Activated naive CD8-positive, alpha-beta T cell treated with anti-CD3 and anti-CD28 coated beads, Interleukin-2, amount 50 U/mL, for 16 hours (primary cell): ENCODE measurements at regions not wholly inside any gene's neighbourhood (a gene's known extent, or its start where the extent isn't known, plus 50 kb on each side); places are given as distances from the start of the nearest gene placed in this dataset.

Experiments
- DNase-seq: peaks from one replicate; pipeline ENCODE4 v3.0.0-alpha.2; 2020; ENCODE audit warnings: low read depth, low spot score

DNA sequence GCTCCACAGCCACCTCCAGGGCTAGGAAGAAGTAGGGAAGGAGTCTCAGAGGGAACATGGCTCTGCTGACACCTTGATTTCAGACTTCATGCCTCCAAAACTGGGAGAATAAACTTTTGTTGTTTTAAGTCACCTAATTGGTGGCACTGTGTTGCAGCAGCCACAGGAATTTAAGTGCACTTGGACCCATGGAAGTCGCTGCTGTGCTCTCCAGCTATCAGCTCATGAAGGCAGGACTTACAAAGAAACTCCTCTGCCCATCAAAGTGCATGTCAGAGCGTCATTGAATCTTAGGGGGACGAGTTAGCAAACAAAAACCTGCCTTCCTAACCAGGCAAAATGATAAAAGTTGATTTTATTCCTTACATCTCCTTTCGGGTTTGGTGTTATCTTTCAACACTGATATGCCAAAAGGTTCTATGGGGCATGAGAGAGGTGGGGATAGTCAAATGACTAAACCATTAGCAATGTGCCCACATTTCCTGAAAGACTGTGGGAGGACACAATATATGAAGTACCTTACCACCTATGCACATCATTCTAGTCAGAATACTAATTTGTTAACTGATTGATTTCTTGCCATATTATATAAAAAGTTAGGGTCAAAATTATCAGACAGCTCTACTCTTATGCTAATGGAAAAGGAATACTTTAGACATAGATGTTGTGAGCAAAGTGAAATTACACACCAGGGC is 235.8 kb upstream of the TNP1 start:
- no peak for DNase-seq

DNA sequence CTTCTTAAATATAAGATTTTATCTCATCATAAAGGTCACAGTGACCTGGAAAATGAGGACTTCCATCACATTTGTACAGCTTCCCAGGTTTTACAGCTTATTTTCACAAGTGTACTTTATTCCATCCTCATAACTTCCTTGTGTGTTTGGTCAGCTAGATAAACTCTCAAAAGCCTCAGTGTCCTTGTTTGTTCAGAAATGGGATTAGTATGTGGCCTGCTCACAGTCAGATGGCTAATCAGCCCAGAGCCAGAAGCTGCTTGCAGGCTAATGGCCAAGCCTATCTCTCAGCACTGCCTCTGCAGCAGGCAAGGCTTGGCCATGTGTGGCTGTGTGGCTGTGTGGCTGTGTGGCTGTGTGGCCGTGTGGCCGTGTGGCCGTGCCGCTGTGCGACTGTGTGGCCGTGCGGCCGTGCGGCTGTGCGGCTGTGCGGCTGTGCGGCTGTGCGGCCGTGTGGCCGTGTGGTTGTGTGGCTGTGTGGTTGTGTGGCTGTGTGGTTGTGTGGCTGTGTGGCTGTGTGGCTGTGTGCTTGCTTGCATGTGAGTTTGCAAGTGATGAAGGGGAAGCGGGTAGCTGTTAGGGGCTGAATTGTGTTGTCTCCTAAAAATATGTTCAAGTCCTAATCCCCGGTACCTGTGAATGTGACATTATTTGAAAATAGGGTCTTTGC is 233.0 kb upstream of the TNP1 start:
- DNase-seq: no peak

GRCh38 chr2:217091531-217091930 is 231.7 kb upstream of the TNP1 start:
- DNase-seq: no peak

DNA sequence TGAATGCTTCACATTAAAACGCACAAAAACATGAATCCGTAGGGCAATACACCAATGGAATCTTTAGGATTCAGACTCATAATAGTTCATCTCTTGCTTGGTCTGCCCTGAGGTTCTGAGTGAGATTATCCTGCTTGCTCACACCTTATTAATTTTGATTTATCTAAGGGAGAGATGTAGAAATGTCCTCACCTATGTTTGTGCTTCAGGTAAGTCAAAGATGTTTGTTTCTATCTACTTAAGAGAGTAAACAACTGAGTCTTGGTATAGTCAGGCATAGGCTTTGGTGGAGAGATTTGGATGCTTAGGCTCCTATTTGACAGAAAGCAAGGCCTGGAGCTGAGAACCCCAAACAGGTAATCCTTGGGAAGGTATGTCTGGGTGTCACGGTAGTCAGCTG is 231.0 kb upstream of the TNP1 start:
- DNase-seq: no peak

DNA sequence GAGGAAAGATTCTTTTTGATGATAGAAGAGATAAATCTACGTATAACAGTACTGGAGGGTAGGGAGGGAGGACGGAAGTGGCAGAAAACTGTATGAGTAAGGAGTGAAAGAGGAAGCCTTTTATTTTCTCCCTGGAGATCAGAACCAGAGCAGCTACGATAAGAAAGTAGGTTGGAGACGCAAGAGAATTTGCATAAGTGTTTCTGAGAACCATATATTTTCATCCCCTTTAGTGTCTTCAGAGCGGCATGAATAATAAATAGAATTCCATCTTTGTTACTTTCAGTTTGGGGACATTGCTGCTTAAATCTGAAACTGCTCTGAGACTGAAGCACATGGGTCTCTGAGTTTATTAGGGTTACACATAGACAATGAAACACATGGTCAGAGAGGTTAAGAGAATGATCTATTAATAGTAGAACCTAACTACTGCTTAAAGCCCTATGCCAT is 230.2 kb upstream of the TNP1 start:
- no peak for DNase-seq

DNA sequence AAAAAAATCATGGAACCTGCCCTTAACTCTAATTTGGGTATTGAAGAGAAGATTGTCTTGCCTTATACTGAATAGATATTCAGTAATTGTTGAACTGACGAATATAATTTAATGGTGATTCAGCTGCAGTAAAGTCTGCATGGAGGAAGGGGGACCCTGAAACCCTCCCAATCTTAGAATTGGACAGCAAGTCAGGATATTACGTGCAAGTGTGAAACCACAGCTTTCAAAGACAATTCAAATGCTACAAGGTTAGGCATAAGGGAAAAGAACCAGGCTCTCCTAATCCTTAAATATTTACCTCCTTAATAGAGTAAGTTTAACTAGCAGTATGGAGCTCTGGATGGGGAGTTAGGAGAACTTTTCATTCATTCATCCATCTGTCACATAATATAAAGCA is 226.9 kb upstream of the TNP1 start:
- no peak for DNase-seq

- DNase-seq: no peak
These were observed 226.2 kb upstream of the TNP1 start for GRCh38 chr2:217086038-217086522.

DNA sequence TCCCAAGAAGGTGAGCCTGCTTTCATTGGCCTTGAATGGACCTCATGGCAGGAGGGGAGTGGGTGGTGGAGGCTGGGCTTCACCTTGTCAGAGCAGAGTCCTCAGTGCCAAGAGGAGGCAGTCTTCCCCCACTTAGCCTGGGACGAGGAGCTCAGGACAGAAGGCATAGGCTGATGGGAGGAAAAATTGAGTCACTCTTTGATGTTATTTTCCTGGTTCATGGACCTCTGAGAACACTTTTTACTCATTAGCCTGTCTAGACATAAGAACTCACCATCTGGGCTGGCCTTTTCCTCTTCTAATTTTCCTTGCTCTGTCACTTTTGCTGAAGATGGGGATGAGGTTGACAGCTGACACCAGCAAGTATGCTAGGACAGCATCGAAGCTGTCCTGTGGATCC is 225.7 kb upstream of the TNP1 start:
- DNase-seq: no peak

GRCh38 chr2:217081799-217082198 is 221.9 kb upstream of the TNP1 start:
- DNase-seq: no peak

GRCh38 chr2:217079165-217079564 is 219.3 kb upstream of the TNP1 start:
- DNase-seq: no peak

DNA sequence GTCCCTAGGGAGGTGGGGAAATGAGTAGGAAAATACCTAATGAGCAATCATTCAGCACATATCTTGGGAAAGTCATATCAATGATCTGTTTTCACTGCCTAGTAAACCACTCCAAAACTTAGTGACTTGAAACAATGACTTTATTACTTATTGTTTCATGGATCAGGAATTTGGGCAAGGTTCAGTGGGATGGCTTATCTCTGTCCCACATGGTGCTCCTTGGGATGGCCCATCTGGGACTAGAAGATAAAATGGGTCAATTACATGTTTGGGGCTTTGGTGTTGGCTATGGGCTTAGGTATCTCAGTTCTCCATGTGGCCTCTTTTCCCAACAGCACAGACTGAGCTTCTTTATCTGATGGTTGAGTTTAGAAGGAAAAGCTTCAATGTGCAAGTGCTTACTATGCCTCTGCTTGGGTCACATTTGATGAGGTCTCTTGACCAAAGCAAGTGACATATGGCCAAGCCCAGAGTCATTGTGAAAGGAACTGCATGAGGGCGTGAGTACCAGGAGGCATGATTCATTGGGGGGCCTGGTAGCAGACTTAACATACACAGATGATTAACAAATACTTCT is 218.1 kb upstream of the TNP1 start:
- no peak for DNase-seq

DNA sequence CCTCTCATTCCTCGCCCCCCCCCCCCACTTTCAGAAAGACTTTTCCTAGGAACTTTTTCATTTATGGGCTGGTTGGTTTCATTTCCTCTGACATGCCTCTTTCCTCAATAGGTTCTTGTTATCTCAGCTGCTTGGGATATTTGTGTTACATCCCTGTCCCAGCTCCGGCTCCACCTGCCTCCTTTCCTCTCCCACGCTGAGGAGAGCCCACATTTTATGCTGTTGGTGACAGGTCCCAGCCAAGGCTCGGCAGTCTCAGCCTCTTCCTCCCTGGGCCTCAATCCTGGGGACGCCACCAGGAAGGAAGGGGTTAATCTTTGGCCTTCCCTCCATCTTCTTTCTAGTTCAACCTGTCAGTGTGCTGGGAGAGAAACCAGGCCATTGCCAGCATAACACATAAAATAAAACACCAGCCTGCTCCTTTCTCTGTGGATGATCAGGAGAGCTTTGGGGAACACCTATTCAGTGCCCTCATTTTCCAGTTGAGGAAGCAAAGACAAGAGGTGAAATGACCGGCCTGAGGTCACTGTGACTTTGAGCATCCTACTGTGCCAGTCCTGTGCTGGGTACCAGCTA is 216.9 kb upstream of the TNP1 start:
- DNase-seq: no peak

GRCh38 chr2:217076058-217076435 is 216.2 kb upstream of the TNP1 start:
- DNase-seq: no peak

GRCh38 chr2:217075268-217076057 is 215.6 kb upstream of the TNP1 start:
- no peak for DNase-seq

DNA sequence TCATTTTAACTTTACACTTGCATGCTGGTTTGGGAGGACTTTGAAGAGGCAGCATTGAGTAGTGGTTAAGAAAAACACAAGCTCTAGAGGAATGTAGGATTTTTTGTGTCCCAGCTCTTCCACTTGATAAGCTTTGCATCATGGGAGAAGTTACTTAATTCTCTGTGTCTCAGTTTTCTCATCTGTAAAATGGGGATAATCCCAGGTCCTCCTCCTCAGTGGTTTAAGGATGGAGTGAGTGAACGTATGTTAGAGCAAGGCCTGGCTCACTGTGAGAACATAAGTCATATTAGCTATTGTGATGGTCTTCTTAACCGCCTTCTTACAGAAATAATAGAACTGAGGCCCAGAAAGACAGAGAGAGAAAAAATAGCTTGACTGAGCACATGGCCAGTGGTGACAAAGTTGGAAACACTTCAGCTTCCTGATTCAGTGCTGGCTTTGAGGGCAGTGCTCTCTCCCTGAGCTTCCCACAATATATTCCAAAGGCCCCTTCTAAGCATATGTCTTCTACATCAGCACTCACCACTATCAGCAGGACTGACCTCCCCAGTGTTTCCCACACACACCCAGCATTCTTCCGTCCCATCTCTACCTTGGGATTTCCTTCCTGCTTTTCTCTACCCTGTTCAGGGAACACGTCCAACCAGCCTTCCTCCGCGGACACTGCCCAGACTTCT is 214.9 kb upstream of the TNP1 start:
- no peak for DNase-seq

GRCh38 chr2:217071416-217071815 is 211.6 kb upstream of the TNP1 start:
- no peak for DNase-seq

DNA sequence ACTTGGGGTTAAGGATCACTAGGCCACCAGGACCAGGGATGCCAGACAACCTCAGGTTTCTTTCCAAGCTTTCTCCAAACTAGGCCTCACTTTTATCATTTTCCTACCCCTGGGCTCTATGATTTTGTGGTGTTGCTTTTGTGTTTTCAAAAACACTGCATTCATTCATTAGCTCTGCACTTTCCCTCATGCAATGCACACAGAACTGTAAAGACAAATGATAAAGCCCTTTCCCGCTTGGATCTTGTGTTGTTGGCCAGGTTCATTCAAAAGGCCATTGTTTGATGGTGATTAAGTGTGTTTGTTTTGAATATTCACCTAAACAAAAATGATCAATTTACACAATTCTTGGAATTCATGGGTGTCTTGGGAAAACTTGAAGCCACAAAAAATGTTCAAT is 210.7 kb upstream of the TNP1 start:
- DNase-seq: no peak

- DNase-seq: no peak
These were observed 210.2 kb upstream of the TNP1 start for GRCh38 chr2:217070043-217070430.

DNA sequence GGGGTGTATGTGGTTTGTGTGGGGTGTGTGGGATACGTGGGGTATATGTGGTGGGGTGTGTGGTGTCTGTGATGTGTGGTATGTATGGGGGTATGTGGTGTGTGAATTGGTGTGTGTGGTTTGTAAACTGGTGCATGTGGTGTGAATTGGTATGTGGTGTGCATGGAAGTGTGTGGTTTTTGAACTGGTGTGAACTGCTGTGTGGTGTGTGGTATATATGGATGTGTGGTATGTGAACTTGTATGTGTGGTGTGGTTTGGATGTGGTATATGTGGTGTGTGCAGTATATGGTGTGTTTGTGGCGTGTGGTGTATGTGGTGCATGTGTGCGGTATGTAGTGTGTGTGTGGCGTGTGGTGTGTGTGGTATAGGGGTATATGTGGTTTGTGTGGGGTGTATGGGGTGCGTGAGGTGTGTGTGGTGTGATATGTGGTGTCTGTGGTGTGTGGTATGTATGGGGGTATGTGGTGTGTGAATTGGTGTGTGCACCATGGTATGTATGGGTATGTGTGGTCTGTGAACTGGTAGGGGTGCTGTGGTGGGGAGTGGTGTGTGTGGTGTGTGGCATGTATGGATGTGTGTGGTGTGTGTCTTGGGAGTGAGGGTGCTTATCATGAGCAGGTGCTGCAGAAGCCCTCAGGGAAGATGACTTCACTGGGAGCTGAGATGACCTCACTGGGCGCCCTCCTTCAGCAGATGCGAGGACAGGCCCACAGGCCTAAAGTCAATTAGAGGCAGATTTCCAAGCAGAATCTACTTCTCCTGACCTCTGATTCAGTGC is 209.6 kb upstream of the TNP1 start:
- DNase-seq: no peak

- no peak for DNase-seq
These were observed 208.9 kb upstream of the TNP1 start for GRCh38 chr2:217068677-217069250.
